HG03354 (cell line): ENCODE measurements at regions not wholly inside any gene's neighbourhood (a gene's known extent, or its start where the extent isn't known, plus 50 kb on each side); places are given as distances from the start of the nearest gene placed in this dataset.
"Not testable (repeated sequence)": the region's sequence is repeated elsewhere in the genome, so short reads cannot be mapped to it uniquely, and the experiment has no call there.

ENCODE experiments used
- ATAC-seq: cut with Tn5 transposase; IDR thresholded peaks from one replicate; pipeline ENCODE4 v1.9.1; 2021; ENCODE audit warnings: mild to moderate bottlenecking; ENCODE audit not compliant: unreplicated experiment, poor library complexity, severe bottlenecking

DNA sequence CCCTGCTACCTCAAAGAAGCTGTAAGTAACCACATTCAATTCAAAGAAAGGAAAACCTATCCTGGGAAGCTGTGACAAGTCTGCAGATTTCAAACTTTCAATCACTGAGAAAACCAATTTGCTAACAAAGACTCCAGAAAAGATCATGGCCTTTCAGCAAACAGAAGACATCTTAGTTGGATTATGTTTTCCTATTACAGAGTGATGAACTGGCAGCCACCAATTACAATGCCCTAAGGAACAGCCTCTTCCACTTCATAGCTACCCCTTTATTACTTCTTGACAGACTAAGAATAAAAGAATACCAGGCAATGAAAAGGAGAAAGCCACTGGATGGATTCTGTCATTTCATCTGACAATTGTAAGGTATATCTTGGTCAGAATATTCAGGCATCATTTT is 128.2 kb upstream of the RASEF start:
- ATAC-seq, result no peak

DNA sequence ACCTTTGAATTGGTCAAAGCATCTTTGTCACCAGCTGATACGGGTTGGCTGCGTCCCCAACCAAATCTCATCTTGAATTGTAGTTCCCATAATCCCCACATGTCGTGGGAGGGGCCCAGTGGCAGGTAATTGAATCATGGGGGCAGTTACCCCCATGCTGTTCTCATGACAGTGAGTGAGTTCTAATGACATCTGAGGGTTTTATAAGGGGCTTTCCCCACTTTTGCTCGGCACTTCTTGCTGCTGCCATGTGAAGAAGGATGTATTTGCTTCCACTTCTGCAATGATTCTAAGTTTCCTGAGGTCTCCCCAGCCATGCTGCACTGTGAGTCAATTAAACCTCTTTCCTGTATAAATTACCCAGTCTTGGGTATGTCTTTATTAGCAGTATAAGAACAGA is 126.1 kb upstream of the RASEF start:
- not testable (repeated sequence) for ATAC-seq

DNA sequence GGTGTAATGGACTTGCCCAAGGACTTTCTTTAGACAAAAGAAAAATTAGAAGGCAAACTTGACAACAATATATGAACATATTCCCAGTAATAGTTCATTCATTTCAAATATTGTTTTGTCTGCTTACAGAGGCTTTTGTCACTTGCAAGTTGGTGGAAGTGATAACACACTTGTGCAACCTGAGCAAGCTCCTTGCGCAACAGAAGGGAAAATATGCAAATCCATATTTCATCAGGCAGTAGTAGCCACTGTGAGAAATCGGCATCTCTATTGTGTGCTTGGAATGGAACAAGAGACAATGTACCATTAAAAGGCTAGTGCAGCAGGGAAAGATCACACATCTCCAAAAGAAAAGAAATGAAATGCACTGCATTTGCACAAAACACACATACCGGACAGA is 125.3 kb upstream of the RASEF start:
- no peak for ATAC-seq

DNA sequence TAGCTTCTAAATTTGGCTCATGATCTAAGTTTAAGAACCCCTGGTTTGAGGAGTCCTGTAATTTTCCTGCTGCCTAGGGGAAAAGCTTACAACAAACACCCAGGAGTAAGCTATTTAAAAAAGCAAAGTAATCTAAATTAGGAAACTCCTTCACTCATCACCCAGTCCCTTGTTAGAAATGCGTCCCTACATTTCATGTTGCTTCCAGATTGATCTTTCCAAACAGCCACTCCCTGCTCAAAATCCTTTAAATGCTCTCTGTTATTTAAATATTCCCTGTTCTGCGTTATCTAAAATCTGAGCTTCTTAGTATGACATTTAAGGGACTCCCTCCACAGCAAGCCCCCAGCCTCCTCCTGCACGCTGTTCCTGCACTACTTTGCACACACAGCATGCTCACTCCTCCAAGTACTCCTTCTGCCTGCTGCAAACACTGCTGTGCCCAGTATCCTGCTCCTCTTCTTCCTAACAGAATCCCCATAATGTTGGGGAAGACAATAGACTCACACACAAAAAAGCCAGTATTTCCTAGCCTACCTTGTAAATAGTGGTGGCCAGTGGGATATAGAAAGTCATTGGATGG is 123.3 kb upstream of the RASEF start:
- ATAC-seq, result no peak

DNA sequence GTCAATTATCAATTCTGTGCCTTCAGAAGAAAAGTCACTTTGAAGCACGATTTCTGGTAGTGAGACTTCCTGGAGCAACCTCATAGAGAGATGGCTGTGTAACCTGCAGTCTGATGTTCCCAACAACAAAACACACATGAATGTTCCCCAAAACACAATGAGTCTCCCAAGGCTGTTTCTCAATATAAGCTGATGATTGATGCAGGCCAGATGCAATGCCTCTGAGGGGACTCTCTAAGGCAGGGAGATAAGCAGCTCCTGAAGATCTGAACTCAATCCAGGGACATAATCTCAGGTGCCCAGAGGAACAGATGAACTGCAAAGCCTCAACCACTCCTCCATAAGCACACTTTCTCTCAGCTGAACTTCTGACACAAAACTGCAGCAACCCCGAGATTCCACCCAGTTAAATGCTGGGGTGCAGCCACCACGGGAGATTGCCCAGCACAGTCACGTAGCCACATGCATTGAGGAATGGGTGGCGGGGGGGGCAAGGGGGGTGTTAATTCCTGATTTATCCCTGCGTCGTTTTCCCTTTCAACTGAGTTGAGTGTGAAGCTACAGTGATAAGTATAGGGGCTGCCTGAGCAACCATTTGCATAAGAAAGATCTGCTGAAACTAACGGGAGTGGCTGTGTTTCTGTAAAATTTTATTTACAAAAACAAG is 122.7 kb upstream of the RASEF start:
- ATAC-seq, result no peak

DNA sequence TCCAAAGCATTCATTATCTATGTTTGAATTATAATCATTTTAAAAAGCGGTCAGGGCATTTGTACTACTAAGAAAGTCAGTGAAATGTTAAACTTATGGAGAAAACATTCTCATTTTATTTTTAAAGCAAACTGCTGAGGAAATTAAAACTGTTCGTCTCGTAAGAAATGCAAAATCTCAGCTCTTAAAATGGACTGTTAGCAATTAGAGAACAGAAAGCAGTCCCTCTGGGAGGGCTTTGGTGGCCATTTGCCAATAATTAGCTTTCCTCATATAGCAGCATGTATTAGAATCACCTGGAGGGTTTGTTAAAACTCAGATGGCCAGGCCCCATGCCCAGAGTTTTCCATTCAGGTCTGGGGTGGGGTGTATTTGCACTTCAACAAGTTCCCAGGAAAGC is 120.7 kb upstream of the RASEF start:
- no peak for ATAC-seq

DNA sequence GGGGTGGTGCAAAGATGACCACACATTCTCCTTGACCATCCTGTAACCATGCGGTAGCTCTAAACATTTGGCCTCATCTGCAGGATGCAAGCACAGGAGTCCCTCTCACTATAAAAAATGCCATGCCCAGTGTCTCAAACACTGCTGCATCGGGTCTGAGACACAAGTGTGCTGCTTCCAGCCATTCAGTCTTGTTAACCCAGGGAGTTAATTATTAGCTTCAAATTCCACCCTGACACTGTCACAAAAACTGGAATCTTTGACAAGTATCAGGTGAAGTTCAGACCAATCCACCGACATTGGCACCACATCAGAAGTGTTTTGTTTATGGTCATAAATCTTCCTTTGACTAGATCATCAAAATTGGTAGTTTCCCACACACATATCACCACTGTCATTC is 119.1 kb upstream of the RASEF start:
- no peak for ATAC-seq

DNA sequence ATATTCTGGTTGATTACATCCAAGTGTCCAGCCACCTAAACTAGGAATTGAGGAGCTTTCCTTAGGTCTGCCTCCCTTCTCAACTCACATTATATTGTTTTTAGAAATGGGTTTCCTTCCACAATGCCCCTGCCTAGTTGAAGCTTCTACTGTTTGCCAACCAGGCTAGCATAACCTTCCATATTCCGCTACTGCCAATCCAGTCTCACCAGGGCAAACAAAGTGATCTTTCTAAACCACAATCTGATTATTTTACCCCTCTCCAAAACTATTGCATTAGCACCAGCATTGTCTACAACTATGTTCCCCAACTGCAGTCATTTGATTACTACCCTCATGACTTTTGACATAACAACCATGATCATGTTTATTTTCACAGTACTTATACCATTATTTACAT is 115.8 kb upstream of the RASEF start:
- ATAC-seq, result no peak

DNA sequence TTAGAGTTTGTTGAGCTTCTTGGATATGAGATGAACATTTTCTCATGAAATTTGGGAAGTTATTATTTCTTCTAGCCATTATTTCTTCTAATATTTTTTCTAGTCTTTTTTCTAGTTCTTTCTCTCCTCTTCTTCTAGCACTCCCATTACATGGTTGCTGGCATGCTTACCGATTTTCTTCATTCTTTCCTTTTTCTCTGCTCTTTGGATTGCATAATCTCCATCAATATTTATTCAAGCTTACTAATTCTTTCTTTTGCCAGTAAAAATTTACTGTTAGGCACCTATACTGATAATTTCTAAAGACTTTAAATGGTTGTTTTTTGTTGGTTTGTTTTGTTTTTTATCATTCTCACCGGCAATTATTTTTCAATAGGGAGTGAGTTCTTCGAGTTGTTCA is 114.8 kb upstream of the RASEF start:
- no peak for ATAC-seq

DNA sequence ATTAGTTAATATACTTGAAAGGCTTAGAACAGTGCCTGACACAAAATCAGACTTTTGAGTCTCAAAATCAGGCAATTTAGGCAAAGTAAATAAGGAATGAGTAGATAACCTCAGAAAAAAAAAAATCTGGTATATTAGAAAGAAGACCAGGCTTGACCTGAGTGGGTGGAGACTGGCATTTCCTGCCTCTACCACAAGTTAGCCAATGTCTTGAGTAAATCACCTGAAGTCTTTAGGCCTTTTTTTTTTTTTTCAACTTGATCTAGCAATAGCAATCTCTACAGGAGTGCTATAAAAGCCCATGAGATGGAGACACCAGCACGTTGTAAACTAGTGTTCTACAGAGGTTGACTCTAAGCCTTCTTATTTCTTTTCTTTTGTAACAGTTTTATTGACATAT is 104.2 kb upstream of the RASEF start:
- no peak for ATAC-seq

DNA sequence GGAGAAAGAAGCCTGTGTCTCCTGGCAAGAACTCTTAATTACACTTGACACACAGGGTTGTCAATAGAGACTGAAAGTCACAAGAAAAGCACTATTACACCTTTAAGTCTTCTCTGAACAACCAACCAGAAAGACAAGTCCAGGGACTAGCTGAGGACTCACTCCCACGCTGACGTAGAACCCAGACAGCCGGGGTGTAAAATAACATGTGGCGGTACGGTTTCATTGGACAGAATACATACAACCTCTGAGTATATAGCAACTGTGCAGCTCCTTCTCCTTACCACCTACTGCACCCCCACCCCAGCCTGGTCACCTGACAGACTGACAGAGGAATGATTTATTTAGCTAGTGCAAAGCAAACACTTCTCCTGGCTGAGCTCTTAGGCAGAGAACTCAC is 103.4 kb upstream of the RASEF start:
- ATAC-seq, result no peak

DNA sequence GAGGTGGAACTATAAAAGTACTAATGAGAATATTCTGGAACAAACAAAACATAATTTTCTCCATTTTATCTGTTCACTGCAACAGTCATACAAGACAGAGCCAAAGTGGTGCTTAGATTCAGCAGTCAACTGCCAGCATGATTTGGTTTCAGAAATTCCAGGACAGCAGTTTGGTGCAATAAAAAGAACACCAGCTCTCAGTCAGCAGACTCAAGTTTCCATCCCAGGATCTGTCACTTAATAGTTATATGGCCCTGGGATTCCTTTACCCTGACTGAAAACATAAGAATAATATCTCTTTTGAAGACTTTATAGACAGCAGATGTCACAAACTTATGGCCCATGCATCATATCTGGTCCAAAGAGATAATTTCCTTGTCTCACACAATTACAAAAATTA is 92.8 kb upstream of the RASEF start:
- no peak for ATAC-seq

DNA sequence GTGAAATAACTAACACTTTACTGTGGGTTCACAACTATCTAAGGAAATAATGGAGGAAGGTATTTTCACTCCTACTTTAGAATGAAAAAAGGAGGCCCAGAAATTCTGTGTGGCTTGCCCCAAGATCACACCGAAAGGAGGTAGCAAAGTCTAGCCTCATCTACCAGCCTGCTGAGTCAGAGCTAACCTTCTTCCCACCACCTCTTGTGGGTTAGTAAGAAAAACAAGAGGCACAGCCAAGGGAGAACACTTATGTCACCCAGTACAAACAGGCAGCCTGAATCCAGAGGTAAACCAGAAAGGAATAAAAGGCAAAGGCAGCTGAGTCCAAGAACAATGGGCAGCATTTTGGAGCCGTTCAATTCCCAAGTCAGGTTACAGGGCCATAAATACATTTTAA is 91.9 kb upstream of the RASEF start:
- ATAC-seq, result peak; percentile 42

DNA sequence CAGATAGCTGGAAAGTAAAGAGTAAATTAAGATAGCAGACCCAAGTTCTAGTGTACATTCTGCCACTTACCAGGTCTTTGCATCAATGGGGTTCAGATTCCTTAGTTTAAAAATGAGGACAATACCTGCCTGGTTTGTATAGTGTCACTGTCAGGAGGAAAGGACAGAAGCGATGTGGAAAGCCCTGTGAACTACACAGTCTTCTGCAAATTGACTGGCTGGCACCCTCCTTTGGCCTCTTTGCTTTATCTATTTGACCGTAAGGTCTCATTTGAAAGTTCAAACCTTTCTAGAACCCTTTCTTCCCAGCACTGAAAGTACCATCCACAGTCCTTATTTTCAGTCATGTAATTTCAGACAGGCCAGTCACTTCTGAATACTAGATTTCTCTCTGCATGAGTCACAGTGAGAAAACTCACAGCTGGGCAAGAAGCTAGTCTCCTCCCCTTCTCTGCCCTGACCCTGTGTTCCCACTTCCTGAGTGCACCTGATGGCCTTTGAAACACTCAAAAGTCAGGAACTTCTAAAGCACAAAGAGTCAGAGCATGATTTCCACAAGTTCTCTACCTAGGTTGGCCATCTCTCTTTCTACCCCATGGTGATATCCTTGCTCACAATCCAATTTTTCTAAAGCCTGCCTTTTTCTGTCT is 91.3 kb upstream of the RASEF start:
- ATAC-seq, result peak; percentile 98

DNA sequence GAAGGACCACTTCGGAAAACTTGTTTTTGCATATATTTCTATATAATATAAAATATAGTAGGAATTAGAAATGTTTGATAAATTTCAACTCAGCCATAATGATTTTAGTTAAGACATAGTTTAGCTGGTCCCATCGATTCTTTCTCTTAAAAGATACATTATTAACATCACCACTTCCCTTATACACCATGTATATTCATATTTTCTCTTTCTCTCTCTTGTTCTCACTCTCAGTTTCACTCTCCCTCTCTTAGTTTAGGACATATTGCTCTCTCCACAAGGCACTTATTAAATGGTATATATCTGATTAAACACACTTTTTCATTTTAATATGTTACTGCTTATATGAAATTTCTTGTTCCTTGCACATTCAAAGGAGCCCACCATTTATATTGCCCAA is 90.1 kb upstream of the RASEF start:
- peak; percentile 55 for ATAC-seq

DNA sequence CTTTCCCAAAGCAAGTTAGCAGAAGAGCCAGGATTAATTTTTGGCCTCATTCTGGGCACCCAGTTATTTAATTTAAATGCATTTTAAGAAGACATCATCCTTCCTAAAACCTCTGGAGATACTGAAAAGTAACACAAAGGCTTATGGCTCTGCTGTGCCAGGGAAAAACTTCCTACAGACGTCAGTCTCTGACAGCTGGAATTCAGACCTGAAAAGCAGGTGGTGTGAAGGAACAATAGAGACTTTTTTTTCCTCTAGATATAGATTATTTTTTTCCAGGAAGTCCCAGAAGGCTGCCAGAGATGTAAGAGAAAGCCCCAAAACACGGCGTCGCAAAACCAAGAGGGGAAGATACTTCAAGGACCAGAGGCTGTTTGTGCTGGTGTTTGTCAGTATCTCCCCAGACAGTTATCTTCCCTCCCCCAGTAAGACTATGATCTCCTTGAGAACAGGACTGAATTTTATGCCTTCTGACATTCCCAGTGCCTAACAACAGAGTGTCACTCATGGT is 88.7 kb upstream of the RASEF start:
- no peak for ATAC-seq

DNA sequence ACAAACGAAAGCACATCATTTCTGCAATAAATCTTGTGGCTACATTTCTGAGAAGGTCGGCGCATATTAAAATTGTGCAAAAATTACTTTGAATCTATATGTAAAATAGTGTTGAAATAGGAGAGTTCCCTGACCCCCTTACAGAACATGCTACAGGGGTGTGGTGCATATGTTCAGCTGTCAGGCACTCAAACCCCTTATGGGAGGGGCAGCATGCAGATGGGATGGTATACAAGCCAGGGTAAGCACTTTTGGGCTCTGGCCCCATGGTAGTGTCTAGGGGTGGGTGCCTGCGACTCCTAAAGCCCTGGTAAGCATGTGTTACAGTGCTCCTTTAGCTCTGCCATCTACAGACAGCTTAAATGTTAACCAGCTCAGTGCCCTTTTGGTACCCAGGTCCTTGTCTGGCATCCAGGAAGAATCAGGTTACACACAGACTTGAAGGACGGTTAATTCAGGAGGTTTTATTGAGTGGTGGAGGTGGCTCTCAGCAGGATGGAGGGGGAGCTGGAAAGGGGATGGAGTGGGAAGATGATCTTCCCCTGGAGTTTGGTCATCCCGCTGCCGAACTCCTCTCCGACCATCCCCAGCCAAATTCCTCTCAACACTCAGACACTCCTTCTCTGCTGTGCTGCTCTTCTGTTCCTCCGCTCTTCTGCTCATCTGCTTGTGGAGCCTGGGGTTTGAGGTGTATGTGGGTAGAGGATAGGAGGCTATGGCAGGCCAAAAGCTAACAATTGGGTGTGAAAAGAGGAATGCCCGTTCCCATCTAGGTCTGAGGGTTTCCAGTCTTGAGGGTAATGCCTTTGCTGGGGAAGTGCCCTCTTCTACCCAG is 84.6 kb upstream of the RASEF start:
- no peak for ATAC-seq

DNA sequence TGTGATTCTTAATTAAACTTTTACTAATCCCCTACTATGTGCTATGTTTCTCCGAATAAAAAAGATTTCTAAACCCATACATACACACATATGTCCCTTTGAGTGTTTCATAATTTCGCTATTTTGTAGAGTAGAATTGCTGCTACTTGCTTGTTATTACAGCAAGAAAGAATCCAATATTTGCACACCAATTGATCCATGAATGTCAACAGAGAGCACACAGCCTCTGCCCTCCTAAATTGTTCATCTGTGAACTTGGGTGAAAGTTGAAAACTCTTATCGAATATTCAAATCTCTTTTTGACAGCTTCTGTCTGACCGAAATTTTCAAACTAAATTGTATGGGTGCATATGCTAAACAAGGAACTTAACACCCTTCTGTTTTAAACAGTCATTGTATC is 83.4 kb upstream of the RASEF start:
- no peak for ATAC-seq

DNA sequence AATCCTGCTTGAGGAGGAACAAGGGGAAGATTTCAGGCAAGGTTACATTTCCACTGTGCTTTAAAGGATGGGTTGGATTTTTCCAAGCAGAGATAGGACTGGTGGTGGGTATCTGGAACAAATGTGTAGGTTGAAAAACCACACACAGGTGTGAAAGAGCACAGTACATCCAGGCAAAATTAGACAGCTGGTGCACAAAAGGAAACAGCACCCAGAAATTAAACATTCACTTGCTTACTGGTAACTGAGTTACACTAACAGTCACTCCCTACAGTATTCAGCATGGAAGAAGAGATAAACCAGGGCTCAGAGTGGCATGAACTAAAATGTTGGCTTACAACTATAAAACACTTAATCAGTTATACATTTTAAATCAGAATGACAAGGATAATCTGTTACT is 81.5 kb upstream of the RASEF start:
- ATAC-seq, result peak; percentile 66

DNA sequence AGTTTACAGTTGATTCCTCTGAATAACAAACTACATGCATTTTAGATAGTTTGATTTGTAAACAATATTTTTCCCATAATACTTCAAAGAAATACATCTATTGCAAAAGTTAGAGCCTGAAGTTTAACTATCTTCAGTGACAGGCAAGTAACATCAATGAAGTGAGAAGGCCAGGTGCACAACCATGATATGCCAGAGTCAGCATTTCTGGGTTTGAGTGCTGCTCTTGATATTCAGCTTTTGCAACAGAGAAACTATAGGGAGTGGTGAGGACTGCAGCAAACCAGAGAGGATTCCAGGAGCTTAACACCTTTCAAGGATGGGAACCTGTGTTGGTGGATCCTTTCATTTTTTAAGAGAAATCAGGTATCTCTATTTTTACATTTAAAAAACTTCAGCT is 79.4 kb upstream of the RASEF start:
- ATAC-seq, result no peak

DNA sequence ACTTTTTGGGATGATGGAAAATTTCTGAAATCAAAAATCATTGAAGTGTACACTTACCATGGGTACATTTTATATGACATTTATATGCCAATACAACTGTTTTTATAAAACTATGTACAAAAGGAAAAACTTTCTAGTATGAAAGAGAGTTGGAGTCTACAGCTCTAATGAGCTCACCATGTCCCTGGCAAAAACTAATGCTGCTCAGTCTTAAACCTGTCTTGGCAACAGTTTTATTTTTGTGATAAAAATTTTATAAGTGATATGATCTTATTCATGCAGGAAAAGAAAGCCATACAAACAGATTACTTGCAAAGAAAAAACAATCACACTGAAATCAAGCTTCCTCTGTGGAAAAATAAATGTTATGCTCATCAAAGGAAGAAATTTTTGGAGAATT is 78.9 kb upstream of the RASEF start:
- ATAC-seq, result no peak
